GM18498 (cell line): ENCODE measurements at regions not wholly inside any gene's neighbourhood (a gene's known extent, or its start where the extent isn't known, plus 50 kb on each side); places are given as distances from the start of the nearest gene placed in this dataset.

ENCODE experiments used
- ATAC-seq: cut with Tn5 transposase; IDR thresholded peaks from one replicate; pipeline ENCODE4 v1.9.1; 2021; ENCODE audit warnings: mild to moderate bottlenecking, moderate library complexity; ENCODE audit not compliant: unreplicated experiment

GRCh38 chr5:174399411-174399810 is 325.0 kb upstream of the MSX2 start:
- no peak for ATAC-seq

DNA sequence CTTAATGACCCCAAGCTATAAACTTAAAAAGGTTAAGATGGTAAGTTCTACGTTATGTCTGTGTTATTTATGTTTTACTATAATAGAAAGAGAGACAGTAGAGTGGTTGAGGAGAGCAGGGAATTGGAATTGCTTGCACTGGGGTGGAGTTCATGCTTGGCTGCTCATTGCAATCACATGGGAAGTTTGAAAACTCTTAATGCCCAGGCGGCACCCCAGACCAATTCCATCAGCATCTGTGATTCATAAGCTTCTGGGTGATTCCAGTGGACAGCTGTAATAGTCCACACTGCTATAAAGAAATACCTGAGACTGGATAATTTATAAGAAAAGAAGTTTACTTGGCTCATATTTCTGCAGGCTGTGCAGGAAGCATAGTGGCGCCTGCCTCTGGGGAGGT is 323.9 kb upstream of the MSX2 start:
- ATAC-seq, result no peak

- ATAC-seq, result no peak
Observed at GRCh38 chr5:174401793-174402192, 322.6 kb upstream of the MSX2 start.

- no peak for ATAC-seq
Observed at GRCh38 chr5:174402222-174402812, 322.1 kb upstream of the MSX2 start.

DNA sequence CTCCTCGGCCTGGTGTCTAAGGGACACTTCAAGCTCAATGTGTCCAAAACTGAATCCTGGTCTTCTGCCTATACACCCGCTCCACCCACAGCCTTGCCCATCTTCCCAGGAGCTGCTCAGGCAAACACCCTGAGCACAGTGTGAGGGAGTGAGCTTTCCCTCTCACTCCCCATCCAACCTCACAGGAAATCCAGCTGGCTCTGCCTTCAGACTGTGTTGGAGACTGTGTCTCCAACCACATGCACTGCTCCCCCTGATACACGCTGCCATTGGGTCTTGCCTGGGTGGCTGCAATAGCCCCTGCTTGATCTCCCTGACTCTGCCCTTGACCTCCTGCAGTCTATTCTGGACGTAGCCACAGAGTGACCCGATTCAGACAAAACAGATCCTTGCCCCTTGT is 319.5 kb upstream of the MSX2 start:
- no peak for ATAC-seq

DNA sequence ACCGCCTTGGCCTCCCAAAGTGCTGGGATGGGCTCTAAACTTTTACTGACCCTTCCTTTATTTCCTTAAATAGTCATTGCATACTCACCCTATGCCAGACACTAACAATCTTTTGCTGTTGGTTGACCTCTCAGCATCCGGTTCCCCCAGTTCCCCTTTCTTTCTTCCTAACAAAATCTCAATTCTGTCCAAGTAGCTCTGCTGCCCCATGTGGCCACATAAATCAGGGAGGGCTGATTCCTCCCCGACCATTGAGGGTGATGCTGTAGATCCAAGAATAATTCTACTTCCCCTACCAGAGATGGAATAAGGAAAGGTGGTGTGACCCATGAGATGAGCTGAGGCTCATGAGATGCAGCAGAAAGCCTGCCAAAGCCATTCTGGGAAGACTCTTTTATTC is 315.3 kb upstream of the MSX2 start:
- no peak for ATAC-seq

DNA sequence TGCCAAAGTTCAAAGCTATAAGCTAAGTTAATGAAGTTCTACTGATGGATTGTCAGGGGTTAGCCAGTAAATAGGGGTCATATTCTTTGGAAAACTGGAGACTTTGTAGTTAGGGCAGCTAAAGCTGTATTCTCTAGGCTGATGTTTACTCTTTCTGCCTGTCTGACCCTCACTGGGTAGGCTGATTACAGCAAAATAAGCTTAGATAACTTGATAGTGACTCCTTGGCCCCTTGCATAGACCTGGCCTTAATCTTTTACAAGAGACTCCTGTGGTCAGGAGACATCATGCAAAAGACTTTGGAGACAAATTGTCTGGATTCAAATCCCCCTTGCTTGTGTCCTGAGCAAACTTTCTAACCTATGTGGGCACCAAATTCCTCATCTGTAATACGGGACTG is 314.4 kb upstream of the MSX2 start:
- ATAC-seq, result no peak

- ATAC-seq, result no peak
Observed at GRCh38 chr5:174410716-174411478, 313.5 kb upstream of the MSX2 start.

DNA sequence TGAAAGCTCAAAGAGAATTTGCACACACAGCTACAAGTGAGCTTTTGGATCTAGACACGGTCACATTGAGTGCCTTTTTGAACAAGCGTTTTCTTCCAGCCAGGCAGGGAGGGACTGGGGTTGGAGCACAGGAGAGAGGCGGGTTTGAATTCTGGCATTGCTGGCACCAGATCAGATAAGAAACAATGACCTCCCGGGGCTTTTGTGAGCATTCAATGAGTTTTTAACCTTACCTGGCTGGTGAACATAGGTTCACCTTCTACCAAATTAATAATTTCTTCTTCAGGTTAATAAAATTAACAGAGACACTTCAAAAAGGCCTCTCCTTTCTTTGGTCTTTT is 312.9 kb upstream of the MSX2 start:
- ATAC-seq, result no peak

DNA sequence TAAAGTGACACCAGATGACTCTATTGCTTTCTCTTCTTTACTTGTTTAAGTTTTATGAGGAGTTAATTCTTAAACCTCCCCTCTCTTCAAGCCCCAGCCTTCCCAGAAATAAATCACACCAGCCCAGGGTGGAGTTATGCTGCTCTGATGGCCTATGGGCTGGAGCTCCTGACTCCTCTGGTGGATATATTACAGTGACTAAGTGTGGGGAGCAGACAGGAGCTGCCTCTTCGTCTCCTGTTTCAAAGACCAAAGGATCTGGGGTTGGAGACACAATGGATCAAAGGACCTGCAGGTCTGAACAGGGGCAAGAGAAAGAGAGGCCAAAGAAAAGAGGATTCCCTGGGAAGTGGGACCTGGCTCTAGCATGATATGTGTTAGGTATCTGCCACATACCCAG is 312.0 kb upstream of the MSX2 start:
- ATAC-seq, result no peak

GRCh38 chr5:174412941-174413340 is 311.4 kb upstream of the MSX2 start:
- no peak for ATAC-seq

GRCh38 chr5:174413567-174414314 is 310.6 kb upstream of the MSX2 start:
- ATAC-seq, result no peak

DNA sequence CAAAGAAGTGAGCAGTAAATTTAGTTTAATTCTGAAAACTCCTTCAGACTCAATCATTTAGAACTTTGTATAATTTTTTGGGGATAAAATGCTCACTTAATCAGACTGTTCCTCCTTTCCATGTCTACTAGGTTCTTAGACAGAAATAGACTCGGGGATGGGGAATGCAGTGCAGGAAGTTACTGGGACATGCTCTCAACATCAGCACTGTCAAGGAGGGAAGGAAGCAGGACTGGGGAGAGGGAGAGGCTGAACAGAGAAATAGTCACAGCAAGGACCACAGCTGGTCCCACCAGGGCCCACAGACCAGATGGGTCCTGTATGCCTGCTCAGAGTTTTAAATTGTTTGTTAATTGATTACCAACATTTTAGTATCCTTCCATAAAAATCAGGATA is 310.1 kb upstream of the MSX2 start:
- no peak for ATAC-seq

DNA sequence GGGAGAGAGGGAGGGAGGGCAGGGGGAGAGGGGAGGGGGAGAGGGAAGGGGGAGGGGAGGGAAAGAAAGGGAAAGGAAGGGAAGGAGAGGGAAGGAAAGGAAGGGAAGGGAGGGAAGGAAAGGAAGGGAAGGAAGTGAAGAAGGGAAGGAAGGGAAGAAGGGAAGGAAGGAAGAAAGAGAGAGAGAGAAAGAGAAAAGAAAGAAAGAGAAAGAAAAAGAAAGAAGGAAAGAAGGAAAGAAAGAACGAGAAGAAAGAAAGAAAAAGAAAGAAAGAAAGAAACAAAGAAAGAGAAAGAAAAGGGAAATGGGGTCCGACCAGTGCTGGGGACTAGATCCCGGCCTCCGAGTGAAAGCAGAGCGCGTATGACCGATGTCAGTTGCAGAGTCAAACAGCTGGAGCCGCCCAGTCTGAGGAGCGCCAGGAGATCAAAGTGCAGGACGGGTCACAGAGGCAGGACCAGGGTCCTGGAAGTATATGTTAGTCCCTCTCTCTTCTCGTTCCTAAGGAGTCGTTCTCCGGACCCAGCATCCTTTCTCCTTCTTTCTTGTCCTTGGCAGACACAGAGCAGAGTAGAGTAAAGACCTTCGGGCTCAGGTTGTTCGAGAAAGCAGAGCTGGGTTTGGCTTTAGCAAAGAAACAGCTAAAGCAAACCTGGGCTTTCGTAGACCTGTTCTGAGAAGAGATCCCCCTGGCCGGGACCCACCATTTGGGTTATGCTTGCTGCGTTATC is 305.4 kb upstream of the MSX2 start:
- ATAC-seq, result peak; percentile 29

DNA sequence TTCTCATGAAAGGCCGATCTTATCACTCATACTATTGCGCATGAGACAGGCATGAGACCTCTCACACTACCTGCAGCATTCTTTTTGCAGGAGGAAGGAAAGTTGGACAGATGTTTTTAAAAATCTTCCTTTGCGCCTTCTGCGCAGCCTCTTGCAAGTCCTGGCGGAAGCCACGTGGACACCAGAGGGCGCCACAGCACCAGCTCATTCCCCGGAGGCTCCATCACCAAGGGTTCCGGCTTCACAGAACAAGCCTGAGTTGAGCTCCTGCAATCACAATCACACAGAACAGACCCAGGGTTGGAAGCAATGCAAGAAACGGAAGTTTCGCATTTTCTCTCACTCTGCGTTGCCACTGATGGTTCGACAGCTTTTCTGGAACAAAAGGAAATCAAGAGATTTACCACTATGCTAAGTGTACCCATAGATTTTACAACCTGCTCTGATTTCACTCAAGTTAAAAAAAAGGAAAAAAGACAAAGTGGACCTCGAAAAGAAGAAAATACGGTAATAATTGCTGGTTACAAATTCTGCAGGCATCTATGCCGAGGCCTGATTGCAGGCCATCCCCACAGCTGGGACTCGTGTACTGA is 304.7 kb upstream of the MSX2 start:
- peak; percentile 92 for ATAC-seq

DNA sequence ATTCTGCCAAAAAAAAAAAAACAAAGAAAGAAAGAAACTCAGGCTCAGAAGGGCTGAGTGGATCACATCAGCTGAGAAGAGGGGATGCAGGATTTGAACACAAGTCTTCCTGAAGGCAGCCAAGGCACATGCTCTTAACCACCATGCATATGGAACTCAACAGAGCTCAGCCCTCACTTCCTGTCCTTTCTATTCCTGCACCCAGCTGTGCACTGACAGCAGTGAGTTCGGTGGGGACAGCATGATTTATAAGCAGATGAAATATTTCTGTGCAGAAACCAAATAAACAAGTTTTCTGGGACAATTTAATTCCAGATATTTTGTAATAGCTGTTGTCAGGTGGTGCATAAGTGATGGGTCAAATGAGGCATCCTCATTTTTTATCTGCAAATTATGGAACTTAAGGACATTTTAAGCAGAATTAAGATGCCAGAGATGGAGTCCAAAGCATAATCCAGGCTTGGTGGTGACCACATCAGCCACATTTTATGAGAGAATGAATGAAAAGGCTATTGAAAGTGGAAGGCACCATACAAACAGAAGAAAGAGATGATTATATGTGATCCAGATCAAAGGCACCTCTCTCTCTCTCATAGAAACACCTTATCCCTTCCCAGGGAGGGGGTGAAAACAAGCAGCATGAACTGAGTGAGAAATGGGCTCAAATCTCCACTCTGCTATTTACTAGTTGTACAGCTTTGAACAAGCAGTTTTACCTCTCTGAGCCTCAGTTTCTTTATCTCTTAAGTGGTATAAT is 303.6 kb upstream of the MSX2 start:
- no peak for ATAC-seq

DNA sequence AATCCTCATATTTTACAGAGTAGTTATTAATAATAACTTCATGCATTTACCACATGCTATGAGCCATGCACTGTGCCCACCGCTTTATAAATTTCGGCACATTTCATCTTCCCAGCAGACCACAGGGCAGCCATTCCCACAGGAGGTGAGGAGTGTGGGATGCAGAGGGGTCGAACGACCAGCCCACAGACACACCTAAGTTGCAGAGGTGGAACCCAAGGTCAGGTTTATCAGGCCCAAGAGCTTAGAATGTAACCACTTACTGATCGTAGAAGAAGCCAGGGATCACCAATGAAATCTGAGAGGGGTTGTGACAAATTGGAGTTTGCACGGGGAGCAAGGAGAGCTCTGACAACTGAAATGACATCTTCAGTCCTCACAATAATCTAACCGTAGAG is 303.0 kb upstream of the MSX2 start:
- no peak for ATAC-seq

DNA sequence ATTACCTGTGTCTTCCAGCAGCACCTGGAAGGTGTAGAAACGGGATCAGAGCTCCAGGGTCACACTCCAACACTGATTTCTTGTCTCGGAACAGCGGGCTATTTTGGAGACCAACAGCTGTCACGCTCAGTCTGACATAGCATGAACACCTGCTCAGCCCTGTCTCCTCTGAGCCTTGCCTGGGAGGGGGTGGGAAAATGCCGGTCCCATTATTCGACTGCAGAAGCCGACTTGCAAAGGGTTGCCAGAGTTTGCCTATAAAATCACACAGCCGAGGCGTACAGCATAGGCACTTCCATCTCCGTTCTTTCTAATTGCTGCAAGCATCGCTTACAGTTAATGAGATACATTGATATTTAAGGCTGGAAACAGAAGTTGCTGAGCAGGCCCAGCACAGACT is 300.8 kb upstream of the MSX2 start:
- no peak for ATAC-seq

GRCh38 chr5:174424219-174425053 is 299.9 kb upstream of the MSX2 start:
- no peak for ATAC-seq
